Choroid plexus epithelial cell (primary cell): ENCODE measurements at regions not wholly inside any gene's neighbourhood (a gene's known extent, or its start where the extent isn't known, plus 50 kb on each side); places are given as distances from the start of the nearest gene placed in this dataset.
"Not testable (repeated sequence)": the region's sequence is repeated elsewhere in the genome, so short reads cannot be mapped to it uniquely, and the experiment has no call there.

Experiments
- DNase-seq: peaks from one replicate; pipeline ENCODE4 v3.0.0-alpha.2; 2010; ENCODE audit warnings: low read depth
- H3K4me3 ChIP-seq: 2 replicates; pipeline ENCODE4 v1.5.1; 2011; ENCODE audit warnings: low read depth, mild to moderate bottlenecking, control low read depth, low read length, moderate library complexity
- TF ChIP-seq, protein P1 (sequence below): conservative IDR thresholded peaks from 2 replicates; pipeline ENCODE4 v1.5.1; 2011; ENCODE audit warnings: low read depth, mild to moderate bottlenecking, control low read depth, inconsistent platforms, low read length, moderate library complexity

DNA sequence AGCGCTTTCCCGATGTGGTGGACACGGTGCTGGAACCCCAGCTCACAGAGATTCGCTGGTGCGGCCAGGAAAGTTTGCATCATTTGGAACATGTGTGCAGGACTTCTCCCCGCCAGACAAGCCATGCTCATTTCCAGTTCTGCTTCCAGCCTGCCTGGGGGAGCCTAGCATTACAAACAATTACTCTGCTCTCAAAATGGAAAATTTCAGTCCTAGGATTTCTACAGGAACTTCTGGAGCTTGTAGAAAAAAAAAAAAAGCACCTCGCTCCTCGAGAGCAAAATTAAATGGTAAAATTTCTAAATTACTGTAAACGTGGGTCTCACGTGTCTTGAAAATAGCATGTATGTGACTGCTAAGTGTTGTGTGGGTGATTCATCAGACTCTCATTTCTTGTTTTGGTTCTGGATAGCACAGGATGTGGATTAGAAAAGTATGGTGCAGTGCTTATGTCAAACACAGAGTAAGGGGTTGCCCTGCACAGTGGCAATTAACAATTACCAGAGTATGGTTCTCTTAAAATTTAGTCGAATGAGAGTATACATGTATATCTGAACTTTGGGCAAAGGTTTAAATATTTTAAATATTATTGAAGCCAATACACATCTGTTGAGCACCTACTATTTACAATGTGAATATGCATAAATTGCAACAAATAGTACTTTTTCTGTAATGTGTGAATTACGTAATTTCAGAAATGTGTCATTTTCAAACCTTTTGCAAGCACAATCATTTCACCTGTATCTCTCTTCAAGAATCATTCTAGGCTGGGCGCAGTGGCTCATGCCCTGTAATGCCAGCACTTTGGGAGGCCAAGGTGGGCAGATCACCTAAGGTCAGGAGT lies 61.8 kb upstream of the PTGFRN start:
- peak; percentile 72 for DNase-seq
- no peak overlapping the region for H3K4me3 ChIP-seq
- TF ChIP-seq, protein P1, sequence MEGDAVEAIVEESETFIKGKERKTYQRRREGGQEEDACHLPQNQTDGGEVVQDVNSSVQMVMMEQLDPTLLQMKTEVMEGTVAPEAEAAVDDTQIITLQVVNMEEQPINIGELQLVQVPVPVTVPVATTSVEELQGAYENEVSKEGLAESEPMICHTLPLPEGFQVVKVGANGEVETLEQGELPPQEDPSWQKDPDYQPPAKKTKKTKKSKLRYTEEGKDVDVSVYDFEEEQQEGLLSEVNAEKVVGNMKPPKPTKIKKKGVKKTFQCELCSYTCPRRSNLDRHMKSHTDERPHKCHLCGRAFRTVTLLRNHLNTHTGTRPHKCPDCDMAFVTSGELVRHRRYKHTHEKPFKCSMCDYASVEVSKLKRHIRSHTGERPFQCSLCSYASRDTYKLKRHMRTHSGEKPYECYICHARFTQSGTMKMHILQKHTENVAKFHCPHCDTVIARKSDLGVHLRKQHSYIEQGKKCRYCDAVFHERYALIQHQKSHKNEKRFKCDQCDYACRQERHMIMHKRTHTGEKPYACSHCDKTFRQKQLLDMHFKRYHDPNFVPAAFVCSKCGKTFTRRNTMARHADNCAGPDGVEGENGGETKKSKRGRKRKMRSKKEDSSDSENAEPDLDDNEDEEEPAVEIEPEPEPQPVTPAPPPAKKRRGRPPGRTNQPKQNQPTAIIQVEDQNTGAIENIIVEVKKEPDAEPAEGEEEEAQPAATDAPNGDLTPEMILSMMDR, result no peak

DNA sequence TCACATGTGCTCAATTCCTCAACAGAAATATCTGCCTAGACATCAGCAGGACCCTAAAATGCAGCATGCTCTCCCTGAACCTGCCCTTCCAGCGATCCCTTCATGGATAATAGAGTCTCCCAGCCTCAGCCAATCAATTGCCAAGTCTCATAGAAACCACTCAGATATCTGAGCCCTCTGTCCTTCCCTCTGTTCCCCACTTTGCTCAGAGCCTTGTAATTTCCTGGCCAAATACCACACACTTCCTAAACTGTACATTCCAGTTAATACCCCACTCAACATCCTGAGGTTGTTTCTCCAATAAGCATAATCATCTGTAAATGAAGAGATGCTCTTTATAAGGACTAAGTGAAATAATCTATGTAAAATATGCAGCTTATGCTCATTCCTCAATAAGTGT lies 59.3 kb upstream of the PTGFRN start:
- TF ChIP-seq, protein P1, result no peak
- no peak overlapping the region for H3K4me3 ChIP-seq
- peak; percentile 13 for DNase-seq

DNA sequence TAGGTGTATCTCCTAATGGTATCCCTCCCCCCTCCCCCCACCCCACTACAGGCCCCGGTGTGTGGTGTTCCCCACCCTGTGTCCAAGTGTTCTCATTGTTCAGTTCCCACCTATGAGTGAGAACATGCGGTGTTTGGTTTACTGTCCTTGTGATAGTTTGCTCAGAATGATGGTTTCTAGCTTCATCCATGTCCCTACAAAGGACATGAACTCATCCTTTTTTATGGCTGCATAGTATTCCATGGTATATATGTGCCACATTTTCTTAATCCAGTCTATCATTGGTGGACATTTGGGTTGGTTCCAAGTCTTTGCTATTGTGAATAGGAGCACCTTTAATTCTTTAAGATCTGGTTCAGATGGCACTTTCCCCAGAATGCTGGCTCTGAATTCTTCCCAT lies 58.5 kb upstream of the PTGFRN start:
- not testable (repeated sequence) for DNase-seq

DNA sequence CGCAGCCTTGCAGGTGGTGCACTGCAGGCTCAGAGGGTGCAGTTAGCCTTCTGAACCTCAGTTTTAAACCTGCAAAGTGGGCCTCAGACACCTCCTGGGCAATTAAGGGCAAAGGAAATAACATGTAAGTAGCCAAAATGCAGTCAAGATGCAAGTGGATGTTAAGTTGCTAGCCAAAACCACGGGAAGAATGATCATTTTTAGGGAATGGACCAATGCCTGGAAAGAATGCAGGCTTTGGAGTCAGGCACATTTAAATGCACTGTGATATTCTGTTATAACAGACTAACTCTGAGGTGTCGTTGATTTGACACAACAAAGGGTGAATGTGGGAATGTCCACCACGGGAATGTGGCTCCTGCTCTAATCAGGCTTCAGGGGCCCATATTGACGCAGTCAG lies 57.9 kb upstream of the PTGFRN start:
- TF ChIP-seq, protein P1, result no peak
- no peak for DNase-seq
- H3K4me3 ChIP-seq, result no peak overlapping the region

More for the DNA sequence above, 58.5 kb upstream of the PTGFRN start:
- not testable (repeated sequence) for H3K4me3 ChIP-seq

DNA sequence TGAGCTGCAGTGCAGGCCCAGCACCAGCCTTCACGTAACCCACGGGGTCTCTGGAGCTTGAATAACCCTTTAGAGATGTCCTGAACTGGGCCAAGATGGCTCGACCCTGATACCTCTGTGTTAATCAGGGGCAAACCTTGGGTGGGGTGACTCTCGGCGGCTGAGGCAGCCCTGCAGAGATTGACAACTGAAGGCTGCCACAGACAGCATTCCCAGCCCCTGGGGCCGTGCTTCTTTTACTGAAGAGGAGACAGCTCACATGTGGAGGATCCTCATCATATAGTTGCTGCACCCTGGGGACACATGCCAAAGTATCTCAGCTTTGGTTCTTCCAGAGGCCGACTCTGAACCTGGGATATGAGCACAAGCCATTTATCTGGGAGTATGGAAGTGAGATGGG lies 57.3 kb upstream of the PTGFRN start:
- no peak for DNase-seq
- TF ChIP-seq, protein P1, result no peak
- H3K4me3 ChIP-seq, result no peak overlapping the region

DNA sequence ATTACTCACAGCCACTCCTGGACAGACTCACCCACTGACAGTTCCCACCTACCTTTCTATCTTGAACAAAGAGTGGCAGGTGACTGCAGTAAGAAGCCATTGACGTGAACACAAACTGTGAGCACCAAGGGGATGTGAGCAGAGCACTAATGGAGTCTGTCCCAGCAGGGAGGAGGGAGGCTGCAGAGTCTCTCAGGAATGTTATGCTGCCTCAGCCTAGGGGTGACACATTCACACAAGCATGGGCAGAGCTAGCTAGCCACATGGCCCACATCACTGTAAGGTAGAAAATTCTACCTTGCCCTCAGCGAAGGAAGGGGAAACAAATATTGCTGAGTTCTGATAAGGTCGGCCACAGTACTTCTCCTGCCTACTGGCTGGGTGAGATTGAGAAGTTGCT lies 56.8 kb upstream of the PTGFRN start:
- DNase-seq, result peak; percentile 45
- TF ChIP-seq, protein P1, result no peak

DNA sequence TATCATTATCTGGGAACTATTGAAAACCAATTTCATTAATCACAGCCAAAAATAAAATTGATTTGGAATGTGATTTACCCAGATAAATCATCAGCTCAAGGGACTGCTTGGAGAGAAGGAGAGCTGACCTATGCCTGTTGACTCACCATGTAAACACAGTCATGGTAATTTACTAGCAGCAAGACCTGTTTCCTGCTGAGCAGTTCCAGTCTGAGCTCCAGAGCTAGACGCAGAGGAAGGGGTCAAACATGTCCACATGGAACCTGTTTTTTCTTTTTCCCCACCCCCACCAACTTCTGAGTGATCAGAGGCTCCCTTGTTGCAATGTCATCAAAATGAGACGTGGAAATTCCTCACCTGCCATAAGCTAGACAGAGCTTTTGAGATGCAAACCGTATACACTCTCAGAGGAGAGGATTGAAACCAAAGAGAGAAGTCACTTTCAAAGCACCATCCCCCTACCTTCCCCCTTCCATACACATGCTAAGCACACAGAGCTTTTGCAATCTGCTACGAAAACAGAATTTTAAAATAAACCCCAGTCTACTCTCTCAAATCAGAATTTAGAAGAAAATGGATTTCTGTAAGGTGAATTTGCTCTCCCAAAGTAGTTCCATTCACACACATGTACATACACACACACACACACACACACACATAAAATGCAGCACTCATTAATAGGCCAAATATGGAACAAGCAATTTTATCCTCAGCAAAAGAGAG lies 55.9 kb upstream of the PTGFRN start:
- DNase-seq, result peak; percentile 97
- no peak overlapping the region for H3K4me3 ChIP-seq
- TF ChIP-seq, protein P1, result no peak

More for the DNA sequence above, 56.8 kb upstream of the PTGFRN start:
- no peak overlapping the region for H3K4me3 ChIP-seq
